Neural progenitor cell (in vitro differentiated cells): ENCODE measurements at regions not wholly inside any gene's neighbourhood (a gene's known extent, or its start where the extent isn't known, plus 50 kb on each side); places are given as distances from the start of the nearest gene placed in this dataset.

Source experiments
- DNase-seq: peaks from one replicate; pipeline ENCODE4 v3.0.0-alpha.2; 2016; ENCODE audit warnings: low spot score
- H2AFZ ChIP-seq: fragments of 200-600 bp; sonication (generic); replicated peaks from 2 replicates; pipeline ENCODE4 v1.6.1; 2016; ENCODE audit warnings: antibody characterized with exemption
- H3F3A ChIP-seq: fragments of 200-600 bp; sonication (generic); 2 replicates; pipeline ENCODE4 v1.6.1; 2016; ENCODE audit warnings: antibody characterized with exemption, low read depth
- H3K27ac ChIP-seq: fragments of 200-600 bp; sonication (generic); 2 replicates; pipeline ENCODE4 v1.5.1; 2016; ENCODE audit warnings: mild to moderate bottlenecking
- H3K27me3 ChIP-seq: fragments of 200-600 bp; sonication (generic); 2 replicates; pipeline ENCODE4 v1.6.1; 2016; ENCODE audit warnings: mild to moderate bottlenecking, moderate library complexity
- H3K36me3 ChIP-seq: fragments of 200-600 bp; sonication (generic); 2 replicates; pipeline ENCODE4 v1.5.1; 2016
- H3K4me1 ChIP-seq: fragments of 200-600 bp; sonication (generic); 2 replicates; pipeline ENCODE4 v1.6.1; 2016; ENCODE audit warnings: mixed run types
- H3K4me2 ChIP-seq: fragments of 200-600 bp; sonication (generic); 2 replicates; pipeline ENCODE4 v1.6.1; 2016
- H3K4me3 ChIP-seq: fragments of 200-600 bp; sonication (generic); 2 replicates; pipeline ENCODE4 v1.5.1; 2016
- H3K79me2 ChIP-seq: fragments of 200-600 bp; sonication (generic); 2 replicates; pipeline ENCODE4 v1.6.1; 2016; ENCODE audit warnings: low read depth
- H3K9ac ChIP-seq: fragments of 200-600 bp; sonication (generic); 2 replicates; pipeline ENCODE4 v1.6.1; 2016
- H3K9me3 ChIP-seq: fragments of 200-600 bp; sonication (generic); 2 replicates; pipeline ENCODE4 v1.5.1; 2016; ENCODE audit warnings: low read depth
- H4K20me1 ChIP-seq: fragments of 200-600 bp; sonication (generic); 2 replicates; pipeline ENCODE4 v1.6.1; 2016; ENCODE audit warnings: low read depth
- H3K27ac Mint-ChIP-seq: 3 replicates; pipeline ENCODE4 v1.8.0; 2021; ENCODE audit warnings: mixed read lengths
- H3K27me3 Mint-ChIP-seq: 2 replicates; pipeline ENCODE4 v1.8.0; 2022; ENCODE audit warnings: low read depth, mild to moderate bottlenecking, inconsistent platforms, moderate library complexity, mixed read lengths; ENCODE audit not compliant: insufficient read depth
- H3K36me3 Mint-ChIP-seq: 3 replicates; pipeline ENCODE4 v1.8.0; 2021; ENCODE audit warnings: mixed read lengths
- H3K4me1 Mint-ChIP-seq: 3 replicates; pipeline ENCODE4 v1.8.0; 2021; ENCODE audit warnings: mixed read lengths
- H3K4me3 Mint-ChIP-seq: 3 replicates; pipeline ENCODE4 v1.8.0; 2021; ENCODE audit warnings: mild to moderate bottlenecking, moderate library complexity, mixed read lengths
- H3K9me3 Mint-ChIP-seq: 3 replicates; pipeline ENCODE4 v1.8.0; 2020; ENCODE audit warnings: mixed read lengths
- CTCF ChIP-seq: fragments of 200-600 bp; sonication (generic); IDR thresholded peaks from 2 replicates; pipeline ENCODE4 v1.5.1; 2017; ENCODE audit warnings: antibody characterized with exemption, mild to moderate bottlenecking
- EZH2 ChIP-seq: fragments of 200-600 bp; sonication (generic); IDR thresholded peaks from 2 replicates; pipeline ENCODE4 v1.6.1; 2017; ENCODE audit warnings: antibody characterized with exemption, mild to moderate bottlenecking, moderate library complexity
- EZH2phosphoT487 ChIP-seq: fragments of 200-600 bp; sonication (generic); IDR thresholded peaks from 2 replicates; pipeline ENCODE4 v1.6.1; 2017; ENCODE audit warnings: antibody characterized with exemption

DNA sequence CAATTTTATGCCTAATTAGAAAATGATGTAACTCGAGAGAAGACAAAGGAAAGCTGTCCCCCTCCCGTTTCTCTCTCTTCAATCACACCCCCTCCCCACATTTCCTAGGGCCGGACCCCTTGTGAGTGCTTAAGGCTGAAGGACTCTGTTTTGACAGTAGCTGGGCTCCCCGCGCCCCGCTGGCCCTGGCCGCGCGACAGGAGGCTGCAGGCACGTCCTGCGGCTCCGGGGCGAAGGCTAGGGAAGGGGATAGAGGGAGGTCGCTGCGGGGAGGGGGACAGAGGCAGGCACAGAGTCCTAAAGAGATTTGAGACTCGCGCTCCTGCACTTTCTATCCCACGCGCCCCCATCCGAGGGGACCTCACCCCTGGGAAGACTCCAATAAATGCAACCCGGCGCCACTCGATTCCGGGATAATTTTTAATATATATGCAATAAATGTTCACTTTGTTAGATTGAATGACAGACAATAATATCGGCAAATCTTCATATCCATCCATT, 56.2 kb upstream of the TMEM33 start:
- peaks cover 74% of the 10 kb centered on the region for H4K20me1 ChIP-seq
- peaks cover 31% of the 10 kb centered on the region for H3F3A ChIP-seq
- peak; percentile 62 for DNase-seq
- TF ChIP-seq CTCF (no peak), EZH2 (peak; percentile 95), EZH2phosphoT487 (peak; percentile 77)
- H3K4me3 Mint-ChIP-seq, result peak overlapping the region; percentile 27
- H3K27ac ChIP-seq, result no peak overlapping the region
- H3K27ac Mint-ChIP-seq, result no peak overlapping the region
- H3K36me3 ChIP-seq, result no peaks in the 10 kb centered on the region
- no peaks in the 10 kb centered on the region for H3K9me3 ChIP-seq
- no peak overlapping the region for H3K9ac ChIP-seq
- peaks cover 45% of the 10 kb centered on the region for H3K4me1 ChIP-seq
- no peak overlapping the region for H3K4me3 ChIP-seq
- no peak overlapping the region for H2AFZ ChIP-seq
- no peaks in the 10 kb centered on the region for H3K79me2 ChIP-seq
- H3K27me3 ChIP-seq, result peaks cover 100% of the 10 kb centered on the region
- peaks cover 2% of the 10 kb centered on the region for H3K9me3 Mint-ChIP-seq
- H3K27me3 Mint-ChIP-seq, result peaks cover 89% of the 10 kb centered on the region
- H3K36me3 Mint-ChIP-seq, result peaks cover 2% of the 10 kb centered on the region
- peak overlapping the region; percentile 58 for H3K4me2 ChIP-seq
- H3K4me1 Mint-ChIP-seq, result peaks cover 25% of the 10 kb centered on the region

DNA sequence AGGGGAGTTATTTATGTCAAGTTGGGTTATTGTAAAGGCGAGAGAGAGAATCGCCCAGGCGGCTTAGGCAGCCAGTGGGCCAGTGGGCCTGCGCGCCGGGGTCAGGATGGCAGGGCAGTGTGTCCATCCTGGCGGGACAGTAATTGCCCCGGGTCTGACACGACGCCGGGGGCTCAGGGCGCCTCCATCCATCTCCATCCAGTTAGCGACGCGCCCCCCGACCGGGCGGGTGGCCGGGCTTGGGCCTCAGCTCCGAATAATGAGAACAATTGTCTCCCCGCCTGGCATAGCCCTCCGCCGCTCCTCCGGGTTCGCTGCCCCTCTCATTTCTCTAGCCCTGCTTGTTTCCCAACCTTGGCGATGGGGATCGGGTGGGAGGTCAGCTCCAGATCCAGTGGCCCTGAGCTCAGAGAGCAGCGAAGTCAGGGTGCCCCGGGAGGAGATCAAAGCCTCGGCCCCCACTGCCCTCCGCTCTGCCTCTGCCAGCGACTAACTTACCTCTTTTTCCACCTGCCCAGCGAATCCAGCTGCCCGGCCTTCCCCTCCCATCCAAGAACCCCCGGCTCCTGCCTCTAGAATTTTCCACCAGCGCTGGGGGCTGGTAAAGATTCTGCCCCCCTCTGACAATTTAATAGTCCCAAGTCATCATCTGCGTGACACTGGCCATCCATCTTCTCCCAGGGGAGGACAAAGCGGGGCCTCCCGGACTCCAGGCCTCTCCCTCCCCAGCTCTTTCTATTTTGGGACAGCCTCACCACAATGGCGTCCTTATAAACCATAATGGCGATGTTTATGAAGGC, 56.9 kb upstream of the TMEM33 start:
- peak overlapping the region; percentile 27 for H3K4me3 Mint-ChIP-seq
- peak overlapping the region; percentile 9 for H3K4me3 ChIP-seq

GRCh38 chr4:41877020-41877796, 58.0 kb upstream of the TMEM33 start:
- peaks cover 44% of the 10 kb centered on the region for H3K4me1 ChIP-seq
- Mint-ChIP-seq H3K4me1 (peaks cover 26% of the 10 kb centered on the region), H3K27ac (no peak overlapping the region), H3K36me3 (peaks cover 2% of the 10 kb centered on the region), H3K27me3 (peaks cover 95% of the 10 kb centered on the region), H3K9me3 (peaks cover 7% of the 10 kb centered on the region), H3K4me3 (no peak overlapping the region)
- H3F3A ChIP-seq, result peaks cover 36% of the 10 kb centered on the region
- no peaks in the 10 kb centered on the region for H3K36me3 ChIP-seq
- peaks cover 100% of the 10 kb centered on the region for H3K27me3 ChIP-seq
- no peak overlapping the region for H2AFZ ChIP-seq
- no peak overlapping the region for H3K4me2 ChIP-seq
- H3K4me3 ChIP-seq, result no peak overlapping the region
- no peaks in the 10 kb centered on the region for H3K79me2 ChIP-seq
- no peaks in the 10 kb centered on the region for H3K9me3 ChIP-seq
- peaks cover 88% of the 10 kb centered on the region for H4K20me1 ChIP-seq
- H3K27ac ChIP-seq, result no peak overlapping the region
- DNase-seq, result no peak
- H3K9ac ChIP-seq, result no peak overlapping the region
- TF ChIP-seq CTCF (no peak), EZH2phosphoT487 (no peak), EZH2 (no peak)

More for the DNA sequence above, 56.9 kb upstream of the TMEM33 start:
- no peak overlapping the region for H3K9ac ChIP-seq
- peak; percentile 59 for DNase-seq
- peaks cover 36% of the 10 kb centered on the region for H3F3A ChIP-seq
- no peaks in the 10 kb centered on the region for H3K79me2 ChIP-seq
- Mint-ChIP-seq H3K27me3 (peaks cover 93% of the 10 kb centered on the region), H3K27ac (no peak overlapping the region), H3K9me3 (peaks cover 2% of the 10 kb centered on the region), H3K4me1 (peaks cover 25% of the 10 kb centered on the region), H3K36me3 (peaks cover 2% of the 10 kb centered on the region)
- TF ChIP-seq EZH2phosphoT487, result peak; percentile 89
- TF ChIP-seq CTCF, result no peak
- no peaks in the 10 kb centered on the region for H3K36me3 ChIP-seq
- H3K4me2 ChIP-seq, result peak overlapping the region; percentile 58
- H3K4me1 ChIP-seq, result peaks cover 48% of the 10 kb centered on the region
- H3K27ac ChIP-seq, result no peak overlapping the region
- H2AFZ ChIP-seq, result no peak overlapping the region
- peaks cover 100% of the 10 kb centered on the region for H3K27me3 ChIP-seq
- H3K9me3 ChIP-seq, result no peaks in the 10 kb centered on the region
- H4K20me1 ChIP-seq, result peaks cover 80% of the 10 kb centered on the region
